GM19324 (cell line): ENCODE measurements at regions not wholly inside any gene's neighbourhood (a gene's known extent, or its start where the extent isn't known, plus 50 kb on each side); places are given as distances from the start of the nearest gene placed in this dataset.
"Not testable (repeated sequence)": the region's sequence is repeated elsewhere in the genome, so short reads cannot be mapped to it uniquely, and the experiment has no call there.

Source experiments
- ATAC-seq: cut with Tn5 transposase; IDR thresholded peaks from one replicate; pipeline ENCODE4 v1.9.1; 2021; ENCODE audit warnings: mild to moderate bottlenecking, moderate library complexity; ENCODE audit not compliant: unreplicated experiment, low FRiP score

DNA sequence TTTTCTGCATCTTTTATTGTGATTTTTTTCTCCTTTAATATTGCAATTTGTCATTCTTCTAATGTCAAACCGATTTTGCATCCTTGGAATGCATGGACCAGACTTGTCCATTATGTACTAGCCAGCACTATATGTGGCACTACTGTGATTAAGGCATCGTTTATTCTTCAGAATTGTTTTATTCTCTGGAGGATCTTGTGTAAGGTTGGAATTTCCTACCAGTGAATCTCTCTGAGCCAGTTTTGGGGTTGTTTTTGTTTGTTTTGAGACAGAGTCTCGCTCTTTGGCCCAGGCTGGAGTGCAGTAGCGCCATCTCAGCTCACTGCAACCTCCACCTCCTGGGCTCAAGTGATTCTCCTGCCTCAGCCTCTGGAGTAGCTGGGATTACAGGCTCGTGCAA lies 58.5 kb downstream of the IGLL5 start:
- ATAC-seq = no peak

DNA sequence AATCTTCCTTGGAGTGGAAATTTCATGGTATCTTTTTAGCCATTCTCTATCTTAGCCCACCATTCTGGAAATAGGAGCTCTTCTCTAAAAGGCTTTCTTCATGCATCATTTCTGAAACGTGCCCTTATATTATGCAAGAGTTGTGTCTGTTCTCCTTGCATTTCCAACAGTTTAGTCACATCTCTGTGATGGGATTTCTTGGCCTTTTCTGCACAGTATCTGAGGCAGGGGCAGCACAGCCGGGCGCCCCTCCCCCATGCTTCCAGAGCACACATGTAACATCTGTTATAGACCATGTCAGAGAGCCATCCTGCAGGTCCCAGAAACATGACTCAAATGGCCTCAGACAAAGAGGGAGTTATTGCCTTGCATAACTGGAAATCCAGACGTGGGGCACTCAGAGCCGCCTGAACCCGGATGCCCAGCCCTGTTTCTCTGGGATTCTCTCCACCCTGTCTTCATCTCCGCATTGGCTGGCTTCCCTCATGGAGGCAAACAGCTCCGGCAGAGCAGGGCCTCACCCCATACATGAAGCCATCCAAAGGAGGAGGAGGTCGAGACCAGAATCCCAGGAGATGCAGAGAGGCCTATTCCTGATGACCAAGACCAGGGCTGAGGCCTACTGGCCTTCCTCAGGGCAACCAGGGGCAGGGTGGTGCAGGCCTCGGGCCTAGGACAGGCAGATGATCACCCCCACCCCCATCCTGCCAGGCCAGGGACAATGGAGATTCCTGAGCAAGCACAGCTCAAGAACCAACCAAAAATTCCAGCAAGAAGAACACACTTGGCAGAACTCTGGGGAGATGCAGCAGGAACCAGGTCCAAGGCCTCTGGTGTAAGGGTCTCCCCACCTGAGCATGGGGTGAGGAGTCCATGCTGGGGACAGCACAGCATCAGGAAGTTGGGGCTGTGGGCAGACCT lies 61.3 kb downstream of the IGLL5 start:
- ATAC-seq = no peak

DNA sequence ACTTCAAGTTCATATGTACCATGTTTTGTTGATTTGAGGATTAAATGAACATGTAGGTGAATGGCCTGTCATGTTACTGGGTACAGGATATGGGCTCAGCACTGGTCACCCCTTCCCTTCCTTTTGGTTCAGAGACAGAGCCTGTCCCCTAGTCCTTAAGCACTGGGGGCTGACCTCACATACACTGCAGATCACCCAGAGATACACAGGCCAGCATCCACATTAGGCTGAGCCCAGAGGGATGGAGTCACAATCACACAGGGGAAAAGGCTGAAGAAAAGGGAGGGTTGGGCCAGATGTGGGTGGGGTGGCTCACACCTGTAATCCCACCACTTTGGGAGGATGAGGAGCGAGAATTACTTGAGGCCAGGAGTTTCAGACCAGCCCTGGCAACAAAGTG lies 62.3 kb downstream of the IGLL5 start:
- no peak for ATAC-seq

DNA sequence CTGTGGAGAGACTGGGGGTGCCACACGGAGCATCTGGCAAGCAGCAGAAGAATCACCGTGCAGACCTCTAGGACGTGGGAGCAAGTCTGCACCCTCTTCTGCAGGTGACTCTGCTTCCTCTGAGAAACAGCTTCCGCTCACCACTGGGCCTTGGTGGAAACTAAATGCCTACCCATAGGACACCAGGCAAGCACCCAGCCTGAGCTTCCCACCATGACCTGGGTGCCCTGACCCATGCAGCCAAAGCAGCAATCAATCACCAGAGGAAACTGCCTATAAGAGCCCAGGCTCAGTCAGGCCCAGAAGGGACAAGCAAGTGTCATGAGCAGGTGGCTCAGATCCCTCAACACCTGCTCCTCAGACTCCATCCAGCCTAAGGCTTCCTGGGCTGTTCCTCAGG lies 63.4 kb downstream of the IGLL5 start:
- ATAC-seq = no peak

DNA sequence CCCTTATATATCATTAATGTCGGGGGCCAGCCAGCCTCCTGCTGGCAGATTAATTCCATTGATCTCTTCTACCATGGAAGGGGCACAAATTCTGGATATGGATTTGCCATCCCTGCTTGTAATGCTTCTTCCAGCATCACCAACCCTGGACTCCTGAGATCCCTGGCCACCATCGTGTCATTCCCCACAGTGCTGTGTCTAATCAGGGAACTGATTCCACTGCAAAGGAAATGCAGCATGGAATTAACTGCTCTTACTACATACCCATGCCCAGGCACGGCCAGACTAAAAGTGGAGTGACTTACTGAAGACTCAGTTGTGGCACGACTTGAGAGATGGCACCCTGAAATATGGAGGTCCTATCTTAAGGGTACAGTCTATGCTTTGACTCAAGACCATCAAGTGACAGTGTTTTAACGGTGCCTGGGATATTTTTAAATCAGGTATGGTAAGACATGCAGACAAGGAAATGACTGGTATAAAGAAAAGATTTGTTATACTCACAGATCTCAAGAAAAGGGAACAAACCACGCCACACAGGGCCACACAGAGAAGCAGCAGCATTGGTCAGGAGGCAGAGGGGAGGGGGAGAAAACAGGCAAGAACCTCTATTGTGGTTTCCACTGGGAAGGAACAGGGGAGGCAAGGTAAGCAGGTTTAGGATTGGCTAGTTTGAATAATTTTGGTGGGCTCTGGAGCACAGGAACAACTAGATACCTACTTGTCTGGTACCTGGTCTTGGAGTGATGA lies 65.1 kb downstream of the IGLL5 start:
- no peak for ATAC-seq

DNA sequence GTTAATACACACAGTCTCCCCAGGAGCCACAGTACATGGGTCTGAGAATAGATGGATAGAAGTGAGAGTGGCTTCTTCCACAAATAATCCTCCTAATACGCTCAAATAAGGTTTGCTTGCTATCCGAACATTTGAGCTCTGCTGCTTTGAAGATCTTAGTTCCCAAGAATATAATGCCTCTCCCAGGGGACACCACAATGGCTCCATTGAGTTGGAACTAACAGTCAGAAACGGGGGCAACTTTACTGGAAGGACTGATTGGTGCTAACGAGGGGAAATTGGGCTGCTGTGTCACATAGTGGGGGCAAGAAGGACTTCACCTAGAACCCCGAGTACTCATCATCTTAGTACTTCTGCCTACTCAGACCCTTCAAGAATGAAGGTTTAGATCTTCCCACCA lies 66.2 kb downstream of the IGLL5 start:
- ATAC-seq = no peak

DNA sequence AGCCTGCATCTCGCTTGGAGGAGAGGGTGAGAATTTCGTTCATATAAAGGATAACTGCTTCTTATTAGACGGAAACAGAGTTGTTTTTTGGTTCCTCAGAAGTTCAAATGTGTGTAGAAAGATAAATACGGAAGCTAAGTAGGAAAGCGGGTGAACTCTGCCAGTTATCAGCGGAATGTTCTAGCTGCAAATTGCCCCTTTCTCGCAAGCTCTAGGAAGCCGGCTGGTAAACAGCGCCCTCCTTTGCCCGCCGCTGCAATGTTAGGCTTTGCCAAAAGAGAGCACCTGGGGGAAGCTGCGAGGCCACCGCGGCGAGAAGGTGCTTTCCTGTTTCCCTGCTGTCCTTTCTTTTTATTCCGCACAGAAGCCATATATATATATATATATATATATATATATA lies 67.0 kb downstream of the IGLL5 start:
- ATAC-seq = no peak

DNA sequence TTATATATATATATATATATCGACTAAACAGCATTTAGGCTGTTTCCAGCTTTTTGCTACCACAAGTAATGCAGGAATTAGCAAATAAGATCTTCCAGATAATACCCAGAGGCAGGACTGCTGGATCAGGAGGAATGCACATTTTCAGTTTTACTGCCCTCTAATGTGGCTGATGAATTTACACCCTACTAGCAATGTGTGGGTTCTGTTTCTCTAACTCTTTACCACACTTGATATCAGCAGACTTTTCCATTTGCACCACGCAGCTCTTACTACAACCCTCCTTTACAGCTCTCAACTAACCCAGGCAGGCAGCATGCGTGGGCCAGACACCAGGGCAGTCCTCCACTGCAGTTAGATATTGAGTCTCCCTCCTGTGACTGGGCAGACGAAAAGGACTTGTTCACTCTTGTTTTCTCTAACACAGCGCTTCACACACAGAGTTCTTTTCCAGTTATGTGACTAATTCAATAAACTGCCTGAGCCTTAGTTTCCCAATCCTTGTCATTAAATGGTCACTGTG lies 67.7 kb downstream of the IGLL5 start:
- ATAC-seq = no peak

DNA sequence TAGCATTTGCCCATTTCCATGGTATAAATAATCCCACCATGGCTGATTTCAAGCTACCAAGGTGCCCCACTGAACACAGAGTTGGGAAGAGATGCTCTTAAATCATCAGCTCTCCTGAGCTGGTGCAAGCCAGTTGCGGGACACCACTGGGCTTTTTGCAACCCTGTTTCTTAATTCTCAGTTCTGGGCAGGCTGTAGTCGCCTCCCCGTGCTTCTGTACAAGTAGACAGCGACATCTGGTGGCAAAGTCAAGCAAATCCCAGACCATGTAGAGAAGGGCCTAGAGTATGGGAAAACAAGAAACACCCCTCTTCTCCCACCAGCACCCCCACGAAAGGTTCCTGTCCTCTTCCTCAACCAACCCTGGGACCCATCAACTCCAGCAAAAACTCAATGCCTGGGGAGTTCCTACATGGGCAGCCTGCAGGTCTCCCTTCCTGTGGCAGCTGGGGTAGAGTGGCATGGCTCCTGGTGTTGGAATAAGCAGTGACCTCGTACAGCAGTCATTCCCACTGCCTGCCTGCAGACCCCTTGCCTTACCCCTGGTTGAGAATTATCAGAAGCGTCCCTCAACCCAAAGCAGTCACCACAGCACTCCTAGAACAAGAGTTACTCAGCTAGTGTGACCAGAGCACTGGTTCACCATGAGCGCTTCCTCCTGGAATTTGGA lies 68.4 kb downstream of the IGLL5 start:
- ATAC-seq = no peak

DNA sequence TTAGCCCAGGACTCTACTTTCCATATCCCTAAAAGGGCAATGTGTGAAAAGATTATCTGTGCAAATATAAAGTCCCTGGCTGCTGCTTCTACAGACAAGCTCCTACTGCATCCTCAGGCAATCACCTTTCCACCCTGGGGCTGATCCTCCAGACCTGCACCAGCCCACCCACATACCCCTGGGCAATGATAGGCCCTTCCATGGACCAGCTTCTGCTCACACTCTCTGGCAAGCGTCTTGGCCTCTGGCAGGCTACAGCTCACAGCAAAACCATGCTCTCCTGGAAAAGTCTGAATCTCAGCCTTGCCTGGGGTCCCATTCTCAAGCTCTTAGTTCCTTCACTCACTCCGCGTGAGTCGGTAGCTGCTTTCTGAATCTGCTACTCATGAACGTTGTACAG lies 69.5 kb downstream of the IGLL5 start:
- no peak for ATAC-seq

DNA sequence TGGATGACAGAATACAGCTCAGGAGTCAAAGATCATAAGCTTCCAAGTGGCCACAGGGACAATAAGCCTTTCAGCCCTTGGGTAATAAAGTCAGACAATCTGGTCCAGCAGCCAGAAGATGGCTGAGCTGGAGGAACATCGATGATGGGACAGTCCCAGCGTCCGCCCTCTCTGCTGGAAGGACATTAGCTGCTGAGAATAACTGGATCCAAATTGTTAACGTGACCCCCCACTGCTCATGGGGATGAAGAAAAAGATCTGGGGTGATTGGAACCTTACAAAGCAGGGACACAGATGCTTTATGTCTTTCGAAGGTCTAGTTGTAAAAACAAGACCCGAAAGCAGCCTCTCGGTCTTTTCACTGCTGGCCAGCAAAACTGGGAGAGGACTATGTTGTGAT lies 71.0 kb downstream of the IGLL5 start:
- ATAC-seq = no peak

DNA sequence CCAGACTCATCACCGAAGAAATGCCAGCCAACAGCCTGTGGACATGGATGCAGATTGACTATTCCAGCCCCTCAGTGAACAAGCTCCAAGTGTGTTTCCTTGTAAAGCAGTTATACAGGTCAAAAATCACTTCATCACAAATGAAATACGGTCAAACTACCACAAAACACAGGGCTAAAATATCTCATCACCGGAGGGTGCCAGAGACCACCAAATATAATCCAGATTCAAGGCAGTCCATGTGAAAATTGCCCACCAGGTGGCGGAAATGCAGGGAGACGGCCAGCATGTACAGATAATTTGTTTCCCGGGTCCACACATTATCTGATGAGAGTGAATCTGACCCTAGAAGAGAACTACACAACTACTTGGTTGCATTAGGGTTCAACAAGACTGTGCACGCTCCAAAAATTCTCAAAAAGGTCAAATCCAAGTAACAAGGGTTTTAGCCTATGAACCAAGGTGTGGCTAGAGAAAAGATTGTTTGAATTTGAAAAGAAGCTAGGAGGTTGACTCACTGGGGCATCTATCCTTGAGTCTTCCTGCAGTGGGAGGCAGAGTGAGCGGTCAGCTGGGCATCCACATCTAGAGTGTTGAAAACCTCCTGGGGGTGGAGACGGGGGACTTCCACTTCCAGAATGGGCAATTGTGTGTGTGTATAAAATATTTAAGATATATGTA lies 71.7 kb downstream of the IGLL5 start:
- peak; percentile 57 for ATAC-seq

DNA sequence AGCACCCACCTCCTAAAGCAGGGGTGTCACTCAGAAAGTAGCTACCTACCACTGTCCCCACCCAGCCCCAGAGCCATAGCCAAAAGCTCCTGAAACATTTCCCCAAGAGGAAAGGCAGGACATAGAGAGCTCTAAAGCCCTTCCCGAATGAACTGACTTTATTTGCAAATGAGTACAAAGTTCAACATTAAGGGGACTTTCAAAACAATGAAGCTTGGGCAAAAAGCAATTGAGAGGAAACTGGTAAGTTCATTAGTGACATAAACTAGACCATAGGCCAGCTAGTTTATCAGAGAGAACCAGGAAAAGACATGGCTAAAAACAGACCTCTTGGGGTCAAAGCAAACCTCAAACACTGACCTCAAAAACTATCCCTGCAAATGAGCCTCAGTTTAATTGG lies 72.7 kb downstream of the IGLL5 start:
- no peak for ATAC-seq

DNA sequence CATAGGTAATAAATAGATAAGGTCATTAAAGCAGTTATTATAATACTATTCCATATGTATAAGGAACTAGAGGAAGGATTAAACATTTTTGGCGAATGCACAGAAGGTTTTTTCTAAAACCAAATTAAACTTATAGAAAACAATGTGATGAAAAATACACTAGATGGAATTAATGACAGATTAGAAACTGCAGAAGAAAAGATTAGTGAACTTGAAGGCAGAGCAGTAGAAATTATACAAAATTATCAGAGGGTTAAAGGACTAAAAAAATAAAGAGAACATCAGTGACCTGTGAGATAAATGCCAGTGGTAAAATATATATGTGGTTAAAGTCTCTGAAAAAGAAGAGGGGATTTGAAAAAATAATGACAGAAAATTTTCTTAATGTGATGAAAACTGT lies 74.0 kb downstream of the IGLL5 start:
- no peak for ATAC-seq

DNA sequence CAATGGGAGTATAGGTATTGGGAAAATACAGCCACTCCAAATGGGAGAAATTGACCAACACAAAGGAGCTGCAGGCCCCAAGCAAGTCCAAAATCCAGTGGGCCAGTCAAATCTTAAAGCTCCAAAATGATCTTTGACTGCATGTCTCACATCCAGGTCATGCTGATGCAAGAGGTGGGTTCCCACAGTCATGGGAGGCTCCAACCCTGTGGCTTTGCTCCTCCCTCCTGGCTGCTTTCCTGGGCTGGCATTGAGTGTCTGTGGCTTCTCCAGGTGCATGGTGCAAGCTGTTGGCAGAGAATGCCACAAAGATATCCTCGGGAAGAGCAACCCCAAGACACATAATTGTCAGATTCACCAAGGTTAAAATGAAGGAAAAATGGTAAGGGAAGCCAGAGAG lies 80.8 kb downstream of the IGLL5 start:
- ATAC-seq = no peak

DNA sequence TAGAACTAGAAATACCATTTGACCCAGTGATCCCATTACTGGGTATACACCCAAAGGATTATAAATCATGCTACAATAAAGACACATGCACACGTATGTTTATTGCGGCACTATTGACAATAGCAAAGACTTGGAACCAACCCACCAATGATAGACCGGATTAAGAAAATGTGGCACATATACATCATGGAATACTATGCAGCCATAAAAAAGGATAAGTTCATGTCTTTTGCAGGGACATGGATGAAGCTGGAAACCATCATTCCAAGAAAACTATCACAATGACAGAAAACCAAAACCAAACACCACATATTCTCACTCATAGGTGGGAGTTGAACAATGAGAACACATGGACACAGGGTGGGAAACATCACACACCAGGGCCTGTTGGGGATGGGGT lies 85.0 kb downstream of the IGLL5 start:
- ATAC-seq = not testable (repeated sequence)

DNA sequence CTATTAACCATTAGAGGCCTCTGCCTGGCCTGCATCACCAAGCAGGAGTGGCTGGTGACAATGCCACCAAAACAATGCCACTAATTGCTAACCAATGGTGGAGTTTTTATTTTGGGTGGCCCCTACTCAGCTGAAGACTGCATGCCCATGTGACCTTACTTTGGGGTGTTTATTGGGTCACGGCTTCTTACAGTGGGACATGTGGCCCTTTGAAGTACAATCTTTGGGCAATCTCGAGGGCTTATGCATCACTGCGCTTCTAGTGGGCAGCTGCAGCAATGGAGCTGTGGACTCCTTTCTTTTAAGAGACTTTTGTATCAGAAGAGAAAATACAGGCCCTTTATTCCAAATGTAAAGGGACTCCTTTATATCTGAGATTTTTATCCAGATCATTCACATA lies 85.7 kb downstream of the IGLL5 start:
- ATAC-seq = no peak

DNA sequence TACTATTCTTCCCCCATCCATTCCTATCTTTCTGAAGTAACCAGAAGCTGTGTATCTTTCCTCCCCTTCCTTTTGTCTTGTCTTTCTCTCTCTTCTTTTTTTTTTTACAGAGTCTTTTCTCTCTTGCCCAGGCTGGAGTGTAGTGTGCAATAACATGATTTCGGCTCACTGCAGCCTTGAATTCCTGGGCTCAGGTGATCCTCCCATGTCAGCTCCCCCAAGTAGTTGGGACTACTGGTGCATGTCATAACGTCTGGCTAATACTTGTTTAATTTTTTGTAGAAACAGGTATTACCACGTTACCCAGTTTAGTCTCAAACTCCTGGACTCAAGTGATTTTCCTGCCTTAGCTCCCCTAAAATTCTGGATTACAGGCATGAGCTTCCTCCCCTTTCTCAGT lies 86.5 kb downstream of the IGLL5 start:
- no peak for ATAC-seq

DNA sequence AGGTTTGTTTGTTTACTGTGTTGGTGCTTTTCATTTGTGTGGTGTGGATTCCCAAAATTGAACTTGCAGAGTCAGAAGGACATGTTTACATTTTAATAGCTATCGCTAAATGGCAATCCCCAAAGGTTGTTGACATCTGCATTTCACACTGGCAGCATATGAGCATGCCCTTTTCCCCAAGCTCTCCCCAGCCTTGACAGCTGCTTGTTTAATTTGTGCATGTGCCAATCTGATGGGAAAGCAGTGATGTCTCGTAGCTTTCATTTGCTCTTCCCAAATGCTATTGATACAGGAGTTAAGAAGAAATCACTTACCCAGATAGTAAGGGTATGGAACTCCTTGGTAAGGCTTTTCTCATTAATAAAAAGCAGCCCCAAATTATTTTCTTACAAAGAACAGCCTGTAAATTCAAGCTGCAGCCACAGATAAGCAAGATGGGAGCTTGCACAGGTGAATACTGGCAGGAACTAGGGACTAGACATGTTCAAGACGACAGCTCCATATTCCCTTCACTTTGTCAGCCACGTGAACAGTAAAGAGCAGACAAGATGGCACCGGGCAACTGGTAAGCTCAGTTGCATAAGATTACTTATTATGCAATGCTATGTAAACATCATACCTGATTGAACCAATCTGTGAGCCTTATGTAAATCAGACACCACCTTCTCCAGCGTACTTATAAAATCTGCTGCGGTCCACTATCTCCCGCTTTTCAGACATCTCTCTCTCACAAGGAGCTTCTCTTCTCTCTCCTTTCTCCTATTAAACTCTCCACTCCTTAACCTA lies 87.4 kb downstream of the IGLL5 start:
- ATAC-seq = no peak
